GM23338 (cell line): ENCODE measurements at regions not wholly inside any gene's neighbourhood (a gene's known extent, or its start where the extent isn't known, plus 50 kb on each side); places are given as distances from the start of the nearest gene placed in this dataset.
A peak's percentile ranks its signal among the peaks of the same experiment; 100 is the strongest.
"Not testable (repeated sequence)": the region's sequence is repeated elsewhere in the genome, so short reads cannot be mapped to it uniquely, and the experiment has no call there.

Experiments
- ATAC-seq: fragments of 200-7000 bp; cut with Tn5 transposase; 3 replicates; pipeline ENCODE4 v1.9.1; 2020
- DNase-seq: peaks from one replicate; pipeline ENCODE4 v3.0.0-alpha.2; 2015; ENCODE audit warnings: low spot score
- H2AFZ ChIP-seq: fragments of 200-600 bp; sonication (generic); 2 replicates; pipeline ENCODE4 v1.8.0; 2016; ENCODE audit warnings: antibody characterized with exemption, mild to moderate bottlenecking, moderate library complexity
- H3F3A ChIP-seq: fragments of 200-600 bp; sonication (generic); replicated peaks from 2 replicates; pipeline ENCODE4 v1.8.0; 2017; ENCODE audit warnings: antibody characterized with exemption, mixed run types, low read depth
- H3K27ac ChIP-seq: fragments of 200-600 bp; sonication (generic); 2 replicates; pipeline ENCODE4 v1.6.1; 2016; ENCODE audit warnings: low read depth
- H3K27me3 ChIP-seq: fragments of 200-600 bp; sonication (generic); 2 replicates; pipeline ENCODE4 v1.8.0; 2016; ENCODE audit warnings: mild to moderate bottlenecking, mixed run types, moderate library complexity; ENCODE audit not compliant: insufficient read depth
- H3K36me3 ChIP-seq: fragments of 200-600 bp; sonication (generic); 2 replicates; pipeline ENCODE4 v1.8.0; 2016; ENCODE audit warnings: mild to moderate bottlenecking; ENCODE audit not compliant: insufficient read depth
- H3K4me1 ChIP-seq: fragments of 200-600 bp; sonication (generic); 2 replicates; pipeline ENCODE4 v1.8.0; 2016; ENCODE audit warnings: mild to moderate bottlenecking, moderate library complexity; ENCODE audit not compliant: insufficient read depth
- H3K4me2 ChIP-seq: fragments of 200-600 bp; sonication (generic); 2 replicates; pipeline ENCODE4 v1.7.1; 2017; ENCODE audit warnings: mixed run types
- H3K4me3 ChIP-seq: fragments of 200-600 bp; sonication (generic); 2 replicates; pipeline ENCODE4 v1.6.1; 2016; ENCODE audit warnings: mixed run types
- H3K79me2 ChIP-seq: fragments of 200-600 bp; sonication (generic); replicated peaks from 2 replicates; pipeline ENCODE4 v1.8.0; 2017; ENCODE audit warnings: mild to moderate bottlenecking; ENCODE audit not compliant: insufficient read depth
- H3K9me2 ChIP-seq: fragments of 200-600 bp; sonication (generic); 2 replicates; pipeline ENCODE4 v1.8.0; 2017; ENCODE audit not compliant: insufficient read depth
- H4K20me1 ChIP-seq: fragments of 200-600 bp; sonication (generic); replicated peaks from 2 replicates; pipeline ENCODE4 v1.8.0; 2017; ENCODE audit warnings: mild to moderate bottlenecking; ENCODE audit not compliant: insufficient read depth
- H3K27ac Mint-ChIP-seq: 2 replicates; pipeline ENCODE4 v1.8.0; 2020; ENCODE audit warnings: inconsistent platforms, mild to moderate bottlenecking, moderate library complexity, mixed read lengths
- H3K27me3 Mint-ChIP-seq: 3 replicates; pipeline ENCODE4 v1.8.0; 2022; ENCODE audit warnings: low read depth, mild to moderate bottlenecking, moderate library complexity, mixed read lengths, inconsistent platforms; ENCODE audit not compliant: insufficient read depth, poor library complexity
- H3K36me3 Mint-ChIP-seq: 3 replicates; pipeline ENCODE4 v1.8.0; 2021; ENCODE audit warnings: low read depth, mild to moderate bottlenecking, inconsistent platforms, moderate library complexity, mixed read lengths
- H3K4me1 Mint-ChIP-seq: 3 replicates; pipeline ENCODE4 v1.8.0; 2020; ENCODE audit warnings: mild to moderate bottlenecking, inconsistent platforms, mixed read lengths
- H3K4me3 Mint-ChIP-seq: 3 replicates; pipeline ENCODE4 v1.8.0; 2021; ENCODE audit warnings: moderate library complexity, mild to moderate bottlenecking, inconsistent platforms, mixed read lengths
- H3K9me3 Mint-ChIP-seq: 3 replicates; pipeline ENCODE4 v1.8.0; 2020; ENCODE audit warnings: moderate library complexity, mild to moderate bottlenecking, inconsistent platforms, mixed read lengths
- CREB1 ChIP-seq: fragments of 250-450 bp; sonication (Bioruptor Pico); IDR thresholded peaks from 2 replicates; pipeline ENCODE4 v1.5.0; 2020; ENCODE audit warnings: low read depth, mild to moderate bottlenecking, moderate library complexity
- NANOG ChIP-seq: IDR thresholded peaks from 2 replicates; pipeline ENCODE4 v1.6.1; 2016; ENCODE audit warnings: antibody characterized with exemption, borderline replicate concordance
- POLR2AphosphoS5 ChIP-seq: IDR thresholded peaks from 2 replicates; pipeline ENCODE4 v1.6.1; 2016; ENCODE audit warnings: antibody characterized with exemption, low read depth
- STAT1 ChIP-seq: IDR thresholded peaks from one replicate; pipeline ENCODE4 v1.6.1; 2016; ENCODE audit warnings: antibody characterized with exemption; ENCODE audit not compliant: unreplicated experiment
- ZNF114 ChIP-seq: fragments of 250-450 bp; sonication (Bioruptor Pico); IDR thresholded peaks from 2 replicates; pipeline ENCODE4 v1.5.0; 2020; ENCODE audit warnings: mild to moderate bottlenecking, moderate library complexity
- TF ChIP-seq, protein P1 (sequence below), 2 experiments: fragments of 200-600 bp in 1 of 2; sonication (generic) in 1 of 2; conservative IDR thresholded peaks; 2 replicates each; pipeline versions ENCODE4 v1.5.1 to v1.6.1; 2016 to 2017; ENCODE audit warnings: antibody characterized with exemption in 2 of 2, low read depth in 2 of 2, mild to moderate bottlenecking in 2 of 2, moderate library complexity in 1 of 2
- TF ChIP-seq, protein P2 (sequence below): IDR thresholded peaks from 2 replicates; pipeline ENCODE4 v1.6.1; 2016; ENCODE audit warnings: antibody characterized with exemption
- TF ChIP-seq, protein P3 (sequence below): IDR thresholded peaks from one replicate; pipeline ENCODE4 v1.6.1; 2018; ENCODE audit warnings: antibody characterized with exemption; ENCODE audit not compliant: unreplicated experiment

DNA sequence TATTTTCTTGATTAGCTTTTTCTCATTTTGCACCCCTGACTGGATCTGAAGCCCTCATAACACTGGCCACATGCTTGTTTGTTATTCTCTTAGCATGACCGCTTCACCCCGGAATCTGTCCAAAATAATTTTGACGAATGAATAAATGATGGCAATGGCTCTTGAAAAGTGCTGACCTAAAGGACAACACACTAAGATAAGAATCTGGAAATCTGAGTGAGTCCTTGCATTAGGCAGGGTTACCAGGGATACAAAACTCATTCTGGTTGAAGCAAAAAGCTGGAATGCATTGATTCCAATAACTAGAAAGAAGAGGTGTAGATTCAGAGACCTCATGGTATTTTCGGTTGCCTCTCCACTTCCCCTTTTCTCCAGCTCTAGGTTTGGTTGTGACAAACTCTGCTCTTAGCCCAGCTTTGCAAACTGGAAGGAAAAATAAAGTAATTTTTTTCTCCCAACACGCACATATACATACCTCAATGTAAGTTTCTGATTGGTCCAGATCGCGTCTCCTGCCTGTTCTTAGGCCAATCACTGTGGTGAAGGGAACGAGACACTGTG lies 157.4 kb downstream of the SKIDA1 start:
- H3K4me2 ChIP-seq: no peak overlapping the region
- no peak overlapping the region for H3K4me3 Mint-ChIP-seq
- peaks cover 3% of the 10 kb centered on the region; the same call in 2 of the 3 replicates for H3K36me3 Mint-ChIP-seq
- no peaks in the 10 kb centered on the region for H3K36me3 ChIP-seq
- H4K20me1 ChIP-seq: no peaks in the 10 kb centered on the region
- peaks cover 20% of the 10 kb centered on the region for H3K4me1 ChIP-seq
- peaks cover 9% of the 10 kb centered on the region for H3F3A ChIP-seq
- DNase-seq (no peak), ATAC-seq (no peak)
- H3K9me3 Mint-ChIP-seq: peaks cover 2% of the 10 kb centered on the region; the same call in 1 of the 3 replicates
- H3K4me3 ChIP-seq: no peak overlapping the region
- H2AFZ ChIP-seq: no peak overlapping the region
- TF ChIP-seq STAT1: no peak
- no peak for TF ChIP-seq NANOG
- no peak for TF ChIP-seq POLR2AphosphoS5
- TF ChIP-seq, protein P1, sequence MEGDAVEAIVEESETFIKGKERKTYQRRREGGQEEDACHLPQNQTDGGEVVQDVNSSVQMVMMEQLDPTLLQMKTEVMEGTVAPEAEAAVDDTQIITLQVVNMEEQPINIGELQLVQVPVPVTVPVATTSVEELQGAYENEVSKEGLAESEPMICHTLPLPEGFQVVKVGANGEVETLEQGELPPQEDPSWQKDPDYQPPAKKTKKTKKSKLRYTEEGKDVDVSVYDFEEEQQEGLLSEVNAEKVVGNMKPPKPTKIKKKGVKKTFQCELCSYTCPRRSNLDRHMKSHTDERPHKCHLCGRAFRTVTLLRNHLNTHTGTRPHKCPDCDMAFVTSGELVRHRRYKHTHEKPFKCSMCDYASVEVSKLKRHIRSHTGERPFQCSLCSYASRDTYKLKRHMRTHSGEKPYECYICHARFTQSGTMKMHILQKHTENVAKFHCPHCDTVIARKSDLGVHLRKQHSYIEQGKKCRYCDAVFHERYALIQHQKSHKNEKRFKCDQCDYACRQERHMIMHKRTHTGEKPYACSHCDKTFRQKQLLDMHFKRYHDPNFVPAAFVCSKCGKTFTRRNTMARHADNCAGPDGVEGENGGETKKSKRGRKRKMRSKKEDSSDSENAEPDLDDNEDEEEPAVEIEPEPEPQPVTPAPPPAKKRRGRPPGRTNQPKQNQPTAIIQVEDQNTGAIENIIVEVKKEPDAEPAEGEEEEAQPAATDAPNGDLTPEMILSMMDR (conservative IDR thresholded peaks at IDR 0.05; ENCODE audit: low read depth in 2 of 2): no peak
- TF ChIP-seq, protein P2, sequence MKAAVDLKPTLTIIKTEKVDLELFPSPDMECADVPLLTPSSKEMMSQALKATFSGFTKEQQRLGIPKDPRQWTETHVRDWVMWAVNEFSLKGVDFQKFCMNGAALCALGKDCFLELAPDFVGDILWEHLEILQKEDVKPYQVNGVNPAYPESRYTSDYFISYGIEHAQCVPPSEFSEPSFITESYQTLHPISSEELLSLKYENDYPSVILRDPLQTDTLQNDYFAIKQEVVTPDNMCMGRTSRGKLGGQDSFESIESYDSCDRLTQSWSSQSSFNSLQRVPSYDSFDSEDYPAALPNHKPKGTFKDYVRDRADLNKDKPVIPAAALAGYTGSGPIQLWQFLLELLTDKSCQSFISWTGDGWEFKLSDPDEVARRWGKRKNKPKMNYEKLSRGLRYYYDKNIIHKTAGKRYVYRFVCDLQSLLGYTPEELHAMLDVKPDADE: no peak
- no peaks in the 10 kb centered on the region for H3K9me2 ChIP-seq
- H3K27ac Mint-ChIP-seq: no peak overlapping the region
- peaks cover 25% of the 10 kb centered on the region for H3K4me1 Mint-ChIP-seq
- no peaks in the 10 kb centered on the region for H3K27me3 ChIP-seq
- H3K27ac ChIP-seq: no peak overlapping the region
- H3K27me3 Mint-ChIP-seq: peaks cover 15% of the 10 kb centered on the region
- no peaks in the 10 kb centered on the region for H3K79me2 ChIP-seq

DNA sequence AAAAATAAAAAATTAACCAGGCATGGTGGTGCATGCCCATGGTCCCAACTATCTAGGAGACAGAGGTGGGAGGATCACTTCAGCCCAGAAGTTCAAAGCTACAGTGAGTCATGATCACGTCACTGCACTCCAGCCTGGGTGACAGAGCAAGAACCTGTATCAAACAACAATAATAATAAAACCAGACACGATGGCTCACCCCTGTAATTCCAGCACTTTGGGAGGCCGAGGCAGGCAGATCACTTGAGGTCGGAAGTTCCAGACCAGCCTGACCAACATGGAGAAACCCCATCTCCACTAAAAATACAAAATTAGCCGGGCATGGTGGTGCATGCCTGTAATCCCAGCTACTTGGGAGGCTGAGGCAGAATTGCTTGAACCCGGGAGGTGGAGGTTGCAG lies 159.4 kb downstream of the SKIDA1 start:
- not testable (repeated sequence) for H3K4me3 ChIP-seq, H3K27ac ChIP-seq, H3K4me3 Mint-ChIP-seq, H3K27me3 ChIP-seq, H3K9me3 Mint-ChIP-seq, DNase-seq, ATAC-seq, H3K4me2 ChIP-seq, H3K79me2 ChIP-seq, H3K36me3 ChIP-seq, H4K20me1 ChIP-seq, H2AFZ ChIP-seq, H3K36me3 Mint-ChIP-seq, H3K9me2 ChIP-seq, H3K27ac Mint-ChIP-seq
- Histone ChIP-seq H3K4me1 (peaks cover 25% of the 10 kb centered on the region), H3F3A (peaks cover 15% of the 10 kb centered on the region)
- H3K27me3 Mint-ChIP-seq: peaks cover 13% of the 10 kb centered on the region
- H3K4me1 Mint-ChIP-seq: peaks cover 26% of the 10 kb centered on the region

DNA sequence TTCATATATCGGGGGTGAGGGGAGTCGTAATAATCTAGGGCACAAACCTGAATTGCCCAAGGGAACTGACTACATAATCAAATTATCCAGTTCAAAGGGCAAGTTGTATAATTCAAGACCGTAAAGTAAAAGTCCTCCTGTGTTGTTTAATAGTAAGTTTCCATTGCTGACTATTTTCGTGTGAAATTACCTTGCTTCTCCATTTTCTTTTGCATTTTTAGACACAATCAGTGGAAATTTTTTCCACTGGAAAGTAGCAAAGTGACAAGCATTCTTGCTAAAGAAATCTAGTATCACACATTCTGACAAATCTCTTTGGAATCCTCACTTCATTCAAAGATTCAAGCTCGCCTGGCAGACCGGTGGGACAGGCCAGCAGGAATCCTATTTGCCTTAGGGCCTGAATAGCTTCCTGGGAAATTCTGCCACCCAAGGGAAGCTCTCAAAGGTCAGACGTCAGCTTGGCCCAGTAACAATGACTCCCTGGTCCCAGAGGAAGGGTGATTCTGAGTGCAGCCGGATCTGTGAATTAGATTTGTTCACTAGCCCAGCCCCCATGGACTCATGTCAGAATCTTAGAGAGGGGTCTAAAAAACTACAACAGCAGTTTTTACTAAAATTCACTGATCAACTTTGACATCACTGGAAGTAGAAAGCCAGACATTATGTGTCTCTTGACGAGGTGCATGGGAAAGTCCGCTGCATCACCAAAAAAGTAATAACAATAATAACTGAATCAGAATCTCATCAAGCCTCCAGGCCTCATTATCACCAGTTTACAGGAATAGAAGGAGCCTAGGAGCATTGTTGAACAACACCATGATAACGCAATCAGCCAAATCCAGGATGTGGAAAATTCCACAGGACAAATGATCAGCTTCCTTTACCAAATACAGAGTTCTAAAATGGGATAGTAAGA lies 161.0 kb downstream of the SKIDA1 start:
- H3K27me3 ChIP-seq: no peaks in the 10 kb centered on the region
- H3K4me2 ChIP-seq: peak overlapping the region; percentile 42
- Mint-ChIP-seq H3K9me3 (no peaks in the 10 kb centered on the region; the same call in 2 of the 3 replicates), H3K27me3 (peaks cover 12% of the 10 kb centered on the region), H3K4me3 (no peak overlapping the region), H3K36me3 (no peaks in the 10 kb centered on the region), H3K27ac (peak overlapping the region; percentile 93), H3K4me1 (peaks cover 29% of the 10 kb centered on the region)
- peaks cover 15% of the 10 kb centered on the region for H3F3A ChIP-seq
- H3K4me1 ChIP-seq: peaks cover 30% of the 10 kb centered on the region
- no peaks in the 10 kb centered on the region for H3K36me3 ChIP-seq
- ATAC-seq (peak; percentile 95), DNase-seq (peak; percentile 85)
- H3K9me2 ChIP-seq: no peaks in the 10 kb centered on the region
- H3K79me2 ChIP-seq: no peaks in the 10 kb centered on the region
- H2AFZ ChIP-seq: no peak overlapping the region
- TF ChIP-seq ZNF114 (CRISPR knock-in tag) (no peak), CREB1 (CRISPR knock-in tag) (peak; percentile 34; the same call in 1 of the 2 replicates)
- TF ChIP-seq, protein P1 (conservative IDR thresholded peaks at IDR 0.05; ENCODE audit: low read depth in 2 of 2): no peak
- TF ChIP-seq, protein P3, sequence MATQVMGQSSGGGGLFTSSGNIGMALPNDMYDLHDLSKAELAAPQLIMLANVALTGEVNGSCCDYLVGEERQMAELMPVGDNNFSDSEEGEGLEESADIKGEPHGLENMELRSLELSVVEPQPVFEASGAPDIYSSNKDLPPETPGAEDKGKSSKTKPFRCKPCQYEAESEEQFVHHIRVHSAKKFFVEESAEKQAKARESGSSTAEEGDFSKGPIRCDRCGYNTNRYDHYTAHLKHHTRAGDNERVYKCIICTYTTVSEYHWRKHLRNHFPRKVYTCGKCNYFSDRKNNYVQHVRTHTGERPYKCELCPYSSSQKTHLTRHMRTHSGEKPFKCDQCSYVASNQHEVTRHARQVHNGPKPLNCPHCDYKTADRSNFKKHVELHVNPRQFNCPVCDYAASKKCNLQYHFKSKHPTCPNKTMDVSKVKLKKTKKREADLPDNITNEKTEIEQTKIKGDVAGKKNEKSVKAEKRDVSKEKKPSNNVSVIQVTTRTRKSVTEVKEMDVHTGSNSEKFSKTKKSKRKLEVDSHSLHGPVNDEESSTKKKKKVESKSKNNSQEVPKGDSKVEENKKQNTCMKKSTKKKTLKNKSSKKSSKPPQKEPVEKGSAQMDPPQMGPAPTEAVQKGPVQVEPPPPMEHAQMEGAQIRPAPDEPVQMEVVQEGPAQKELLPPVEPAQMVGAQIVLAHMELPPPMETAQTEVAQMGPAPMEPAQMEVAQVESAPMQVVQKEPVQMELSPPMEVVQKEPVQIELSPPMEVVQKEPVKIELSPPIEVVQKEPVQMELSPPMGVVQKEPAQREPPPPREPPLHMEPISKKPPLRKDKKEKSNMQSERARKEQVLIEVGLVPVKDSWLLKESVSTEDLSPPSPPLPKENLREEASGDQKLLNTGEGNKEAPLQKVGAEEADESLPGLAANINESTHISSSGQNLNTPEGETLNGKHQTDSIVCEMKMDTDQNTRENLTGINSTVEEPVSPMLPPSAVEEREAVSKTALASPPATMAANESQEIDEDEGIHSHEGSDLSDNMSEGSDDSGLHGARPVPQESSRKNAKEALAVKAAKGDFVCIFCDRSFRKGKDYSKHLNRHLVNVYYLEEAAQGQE: no peak
- H3K27ac ChIP-seq: peak overlapping the region; percentile 84
- no peaks in the 10 kb centered on the region for H4K20me1 ChIP-seq
- no peak overlapping the region for H3K4me3 ChIP-seq
